ENCODE measurements at regions not wholly inside any gene's neighbourhood (a gene's known extent, or its start where the extent isn't known, plus 50 kb on each side); places are given as distances from the start of the nearest gene placed in this dataset.

GRCh38 chr6:118761645-118762044 is 110.3 kb upstream of the CEP85L start:
- Mint-ChIP-seq H3K4me1 (peaks cover 41% of the 10 kb centered on the region), H3K4me3 (no peak overlapping the region), H3K27me3 (no peaks in the 10 kb centered on the region), H3K9me3 (no peaks in the 10 kb centered on the region), H3K27ac (no peak overlapping the region)
- ATAC-seq (no peak), DNase-seq (no peak)

GRCh38 chr6:118758946-118759345 is 107.6 kb upstream of the CEP85L start:
- no peaks in the 10 kb centered on the region for H3K27me3 Mint-ChIP-seq
- H3K9me3 Mint-ChIP-seq = no peaks in the 10 kb centered on the region
- peaks cover 46% of the 10 kb centered on the region for H3K4me1 Mint-ChIP-seq
- H3K4me3 Mint-ChIP-seq = no peak overlapping the region
- no peak overlapping the region for H3K27ac Mint-ChIP-seq
- ATAC-seq = no peak
- no peak for DNase-seq

- peak; percentile 48 to 54 for DNase-seq
- Mint-ChIP-seq H3K4me1 (peaks cover 50% of the 10 kb centered on the region), H3K9me3 (peaks cover 9 to 14% of the 10 kb centered on the region in 2 donors), H3K4me3 (peak overlapping the region; percentile 62 to 70), H3K27ac (peak overlapping the region; percentile 88 to 96), H3K27me3 (no peaks in the 10 kb centered on the region)
- ATAC-seq = peak; percentile 83
These were observed 104.7 kb upstream of the CEP85L start for GRCh38 chr6:118755941-118756646.

GRCh38 chr6:118752803-118753202 is 101.4 kb upstream of the CEP85L start:
- Mint-ChIP-seq H3K4me3 (no peak overlapping the region), H3K27me3 (no peaks in the 10 kb centered on the region), H3K27ac (no peak overlapping the region), H3K9me3 (peaks cover 12 to 15% of the 10 kb centered on the region in 2 donors), H3K4me1 (peaks cover 62% of the 10 kb centered on the region)
- no peak for ATAC-seq
- no peak for DNase-seq

GRCh38 chr6:118751072-118751471 is 99.7 kb upstream of the CEP85L start:
- no peak for DNase-seq
- Mint-ChIP-seq H3K27me3 (no peaks in the 10 kb centered on the region), H3K9me3 (peaks cover 12 to 15% of the 10 kb centered on the region in 2 donors), H3K27ac (no peak overlapping the region), H3K4me1 (peaks cover 60% of the 10 kb centered on the region), H3K4me3 (no peak overlapping the region)
- no peak for ATAC-seq

- Mint-ChIP-seq H3K4me3 (peak overlapping the region in 1 of 2 donors; percentile 32), H3K4me1 (peaks cover 60% of the 10 kb centered on the region)
- ATAC-seq = peak; percentile 96
These were observed 98.8 kb upstream of the CEP85L start for GRCh38 chr6:118750143-118750542.

GRCh38 chr6:118748311-118749062 is 97.1 kb upstream of the CEP85L start:
- Mint-ChIP-seq H3K4me1 (peaks cover 63% of the 10 kb centered on the region), H3K4me3 (peak overlapping the region; percentile 6 to 14), H3K27me3 (no peaks in the 10 kb centered on the region), H3K9me3 (peaks cover 12 to 15% of the 10 kb centered on the region in 2 donors), H3K27ac (no peak overlapping the region)
- ATAC-seq (no peak), DNase-seq (no peak)

More at GRCh38 chr6:118750143-118750542, 98.8 kb upstream of the CEP85L start:
- peak in 1 of 2 donors; percentile 71 for DNase-seq
- peaks cover 12 to 15% of the 10 kb centered on the region in 2 donors for H3K9me3 Mint-ChIP-seq
- no peak overlapping the region for H3K27ac Mint-ChIP-seq
- no peaks in the 10 kb centered on the region for H3K27me3 Mint-ChIP-seq

GRCh38 chr6:118746825-118747174 is 95.4 kb upstream of the CEP85L start:
- H3K27ac Mint-ChIP-seq = peak overlapping the region in 1 of 2 donors; percentile 62
- peaks cover 6 to 9% of the 10 kb centered on the region in 2 donors for H3K9me3 Mint-ChIP-seq
- peaks cover 63% of the 10 kb centered on the region for H3K4me1 Mint-ChIP-seq
- DNase-seq (no peak), ATAC-seq (no peak)
- no peak overlapping the region for H3K4me3 Mint-ChIP-seq
- H3K27me3 Mint-ChIP-seq = no peaks in the 10 kb centered on the region

- DNase-seq = no peak
- Mint-ChIP-seq H3K27me3 (no peaks in the 10 kb centered on the region), H3K4me1 (peaks cover 60% of the 10 kb centered on the region), H3K4me3 (no peak overlapping the region), H3K27ac (peak overlapping the region in 1 of 2 donors; percentile 62), H3K9me3 (peaks cover 3 to 4% of the 10 kb centered on the region in 2 donors)
- ATAC-seq = no peak
These were observed 94.9 kb upstream of the CEP85L start for GRCh38 chr6:118746145-118746824.

- H3K9me3 Mint-ChIP-seq = no peaks in the 10 kb centered on the region
- DNase-seq (no peak), ATAC-seq (no peak)
- no peak overlapping the region for H3K4me3 Mint-ChIP-seq
- no peak overlapping the region for H3K27ac Mint-ChIP-seq
- H3K4me1 Mint-ChIP-seq = peaks cover 54% of the 10 kb centered on the region
- no peaks in the 10 kb centered on the region for H3K27me3 Mint-ChIP-seq
These were observed 93.8 kb upstream of the CEP85L start for GRCh38 chr6:118745156-118745555.

- Mint-ChIP-seq H3K4me1 (peaks cover 49% of the 10 kb centered on the region), H3K4me3 (no peak overlapping the region), H3K27ac (peak overlapping the region in 1 of 2 donors; percentile 5), H3K9me3 (no peaks in the 10 kb centered on the region), H3K27me3 (no peaks in the 10 kb centered on the region)
- no peak for DNase-seq
- ATAC-seq = no peak
These were observed 93.0 kb upstream of the CEP85L start for GRCh38 chr6:118744261-118744941.

GRCh38 chr6:118743746-118744145 is 92.4 kb upstream of the CEP85L start:
- Mint-ChIP-seq H3K9me3 (no peaks in the 10 kb centered on the region), H3K27me3 (no peaks in the 10 kb centered on the region)

GRCh38 chr6:118740372-118740771 is 89.0 kb upstream of the CEP85L start:
- Mint-ChIP-seq H3K4me1 (peaks cover 51% of the 10 kb centered on the region), H3K27me3 (no peaks in the 10 kb centered on the region), H3K4me3 (no peak overlapping the region), H3K27ac (no peak overlapping the region), H3K9me3 (peaks cover 4 to 6% of the 10 kb centered on the region in 2 donors)
- DNase-seq (no peak), ATAC-seq (no peak)

More at GRCh38 chr6:118743746-118744145, 92.4 kb upstream of the CEP85L start:
- H3K27ac Mint-ChIP-seq = no peak overlapping the region
- H3K4me1 Mint-ChIP-seq = peaks cover 53% of the 10 kb centered on the region
- H3K4me3 Mint-ChIP-seq = no peak overlapping the region
- no peak for ATAC-seq
- no peak for DNase-seq

- ATAC-seq = no peak
- no peak for DNase-seq
- peaks cover 4 to 6% of the 10 kb centered on the region in 2 donors for H3K9me3 Mint-ChIP-seq
- H3K4me3 Mint-ChIP-seq = no peak overlapping the region
- peaks cover 51% of the 10 kb centered on the region for H3K4me1 Mint-ChIP-seq
- no peaks in the 10 kb centered on the region for H3K27me3 Mint-ChIP-seq
- H3K27ac Mint-ChIP-seq = no peak overlapping the region
These were observed 88.4 kb upstream of the CEP85L start for GRCh38 chr6:118739696-118740353.

- Mint-ChIP-seq H3K27me3 (no peaks in the 10 kb centered on the region), H3K27ac (peak overlapping the region; percentile 98 to 99), H3K4me1 (peaks cover 54% of the 10 kb centered on the region), H3K4me3 (peak overlapping the region; percentile 48 to 59), H3K9me3 (peaks cover 4 to 6% of the 10 kb centered on the region in 2 donors)
- DNase-seq (no peak), ATAC-seq (peak; percentile 90)
These were observed 85.0 kb upstream of the CEP85L start for GRCh38 chr6:118736440-118736839.

All from stimulated activated naive CD8-positive, alpha-beta T cell treated with anti-CD3 and anti-CD28 coated beads, Interleukin-15, amount 100 ng/mL, for 72 hours (primary cell).